ENCODE measurements at regions not wholly inside any gene's neighbourhood (a gene's known extent, or its start where the extent isn't known, plus 50 kb on each side); places are given as distances from the start of the nearest gene placed in this dataset.

GRCh38 chr1:25163986-25164385 is 68.3 kb downstream of the SYF2 start:
- H3K9me3 ChIP-seq (ENCODE audit: low read length) = no peaks in the 10 kb centered on the region

DNA sequence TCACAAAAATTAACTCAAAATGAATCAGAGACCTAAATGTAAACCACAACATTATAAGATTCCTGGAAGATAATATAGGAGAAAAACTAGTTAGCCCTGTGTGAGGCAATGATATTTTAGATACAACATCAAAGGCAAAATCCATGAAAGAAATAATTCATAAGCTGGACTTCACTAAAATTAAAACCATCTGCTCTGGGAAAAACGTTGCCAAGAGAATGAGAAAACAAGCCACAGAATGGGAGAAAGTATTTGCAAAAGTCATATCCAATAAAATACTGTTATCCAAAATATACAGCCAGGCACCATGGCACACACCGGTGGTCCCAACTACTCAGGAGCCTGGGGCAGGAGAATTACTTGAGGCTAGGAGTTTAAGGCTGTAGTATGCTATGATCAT is 70.3 kb downstream of the SYF2 start:
- Histone ChIP-seq H3K79me2 (replicated peaks; ENCODE audit: insufficient read depth, low read length) (no peaks in the 10 kb centered on the region), H3K36me3 (ENCODE audit: insufficient read depth, low read length) (no peaks in the 10 kb centered on the region), H3K27ac (ENCODE audit: low read length) (no peak overlapping the region), H2AFZ (ENCODE audit: low read depth, low read length) (no peak overlapping the region), H3K9me2 (ENCODE audit: insufficient read depth, low read length) (no peaks in the 10 kb centered on the region), H4K20me1 (ENCODE audit: insufficient read depth) (no peaks in the 10 kb centered on the region), H3K27me3 (ENCODE audit: insufficient read depth, low read depth, low read length) (no peaks in the 10 kb centered on the region), H3F3A (ENCODE audit: insufficient read depth, low read length, poor library complexity, severe bottlenecking) (no peaks in the 10 kb centered on the region), H3K9me3 (ENCODE audit: low read length) (no peaks in the 10 kb centered on the region), H3K4me2 (ENCODE audit: low read length) (no peak overlapping the region), H3K9ac (ENCODE audit: low read length) (no peak overlapping the region), H3K4me3 (ENCODE audit: low read length) (no peak overlapping the region)
- TF ChIP-seq CTCF (IDR thresholded peaks at IDR 0.05; ENCODE audit: poor library complexity, severe bottlenecking) = no peak
- no peak for TF ChIP-seq POLR2AphosphoS5 (IDR thresholded peaks at IDR 0.05)
- no peak for TF ChIP-seq TAF1 (IDR thresholded peaks at IDR 0.05; ENCODE audit: low read depth)
- TF ChIP-seq SMC3 (conservative IDR thresholded peaks at IDR 0.05; ENCODE audit: poor library complexity) = no peak
- TF ChIP-seq MXI1 (conservative IDR thresholded peaks at IDR 0.05; ENCODE audit: poor library complexity, severe bottlenecking) = no peak
- no peak for TF ChIP-seq EP300 (conservative IDR thresholded peaks at IDR 0.05; ENCODE audit: poor library complexity, severe bottlenecking)
- TF ChIP-seq EZH2 (IDR thresholded peaks at IDR 0.05; ENCODE audit: borderline replicate concordance, insufficient read depth, low read length, poor library complexity, severe bottlenecking) = no peak
- no peak for TF ChIP-seq RAD21 (conservative IDR thresholded peaks at IDR 0.05)
- TF ChIP-seq, protein P1, sequence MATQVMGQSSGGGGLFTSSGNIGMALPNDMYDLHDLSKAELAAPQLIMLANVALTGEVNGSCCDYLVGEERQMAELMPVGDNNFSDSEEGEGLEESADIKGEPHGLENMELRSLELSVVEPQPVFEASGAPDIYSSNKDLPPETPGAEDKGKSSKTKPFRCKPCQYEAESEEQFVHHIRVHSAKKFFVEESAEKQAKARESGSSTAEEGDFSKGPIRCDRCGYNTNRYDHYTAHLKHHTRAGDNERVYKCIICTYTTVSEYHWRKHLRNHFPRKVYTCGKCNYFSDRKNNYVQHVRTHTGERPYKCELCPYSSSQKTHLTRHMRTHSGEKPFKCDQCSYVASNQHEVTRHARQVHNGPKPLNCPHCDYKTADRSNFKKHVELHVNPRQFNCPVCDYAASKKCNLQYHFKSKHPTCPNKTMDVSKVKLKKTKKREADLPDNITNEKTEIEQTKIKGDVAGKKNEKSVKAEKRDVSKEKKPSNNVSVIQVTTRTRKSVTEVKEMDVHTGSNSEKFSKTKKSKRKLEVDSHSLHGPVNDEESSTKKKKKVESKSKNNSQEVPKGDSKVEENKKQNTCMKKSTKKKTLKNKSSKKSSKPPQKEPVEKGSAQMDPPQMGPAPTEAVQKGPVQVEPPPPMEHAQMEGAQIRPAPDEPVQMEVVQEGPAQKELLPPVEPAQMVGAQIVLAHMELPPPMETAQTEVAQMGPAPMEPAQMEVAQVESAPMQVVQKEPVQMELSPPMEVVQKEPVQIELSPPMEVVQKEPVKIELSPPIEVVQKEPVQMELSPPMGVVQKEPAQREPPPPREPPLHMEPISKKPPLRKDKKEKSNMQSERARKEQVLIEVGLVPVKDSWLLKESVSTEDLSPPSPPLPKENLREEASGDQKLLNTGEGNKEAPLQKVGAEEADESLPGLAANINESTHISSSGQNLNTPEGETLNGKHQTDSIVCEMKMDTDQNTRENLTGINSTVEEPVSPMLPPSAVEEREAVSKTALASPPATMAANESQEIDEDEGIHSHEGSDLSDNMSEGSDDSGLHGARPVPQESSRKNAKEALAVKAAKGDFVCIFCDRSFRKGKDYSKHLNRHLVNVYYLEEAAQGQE (IDR thresholded peaks at IDR 0.05; ENCODE audit: borderline replicate concordance) = no peak

More at GRCh38 chr1:25163986-25164385, 68.3 kb downstream of the SYF2 start:
- no peak overlapping the region for H3K4me2 ChIP-seq (ENCODE audit: low read length)
- H3K9ac ChIP-seq (ENCODE audit: low read length) = no peak overlapping the region
- no peak overlapping the region for H2AFZ ChIP-seq (ENCODE audit: low read depth, low read length)
- H3K9me2 ChIP-seq (ENCODE audit: insufficient read depth, low read length) = no peaks in the 10 kb centered on the region
- no peaks in the 10 kb centered on the region for H3K79me2 ChIP-seq (replicated peaks; ENCODE audit: insufficient read depth, low read length)
- no peak overlapping the region for H3K4me3 ChIP-seq (ENCODE audit: low read length)
- no peak overlapping the region for H3K27ac ChIP-seq (ENCODE audit: low read length)
- TF ChIP-seq MXI1 (conservative IDR thresholded peaks at IDR 0.05; ENCODE audit: poor library complexity, severe bottlenecking) = no peak
- TF ChIP-seq CTCF (IDR thresholded peaks at IDR 0.05; ENCODE audit: poor library complexity, severe bottlenecking) = no peak
- no peak for TF ChIP-seq SMC3 (conservative IDR thresholded peaks at IDR 0.05; ENCODE audit: poor library complexity)
- TF ChIP-seq TAF1 (IDR thresholded peaks at IDR 0.05; ENCODE audit: low read depth) = no peak
- TF ChIP-seq EZH2 (IDR thresholded peaks at IDR 0.05; ENCODE audit: borderline replicate concordance, insufficient read depth, low read length, poor library complexity, severe bottlenecking) = no peak
- no peak for TF ChIP-seq RAD21 (conservative IDR thresholded peaks at IDR 0.05)
- TF ChIP-seq EP300 (conservative IDR thresholded peaks at IDR 0.05; ENCODE audit: poor library complexity, severe bottlenecking) = no peak
- TF ChIP-seq, protein P1 (IDR thresholded peaks at IDR 0.05; ENCODE audit: borderline replicate concordance) = no peak
- TF ChIP-seq POLR2AphosphoS5 (IDR thresholded peaks at IDR 0.05) = no peak
- no peaks in the 10 kb centered on the region for H4K20me1 ChIP-seq (ENCODE audit: insufficient read depth)
- no peaks in the 10 kb centered on the region for H3K27me3 ChIP-seq (ENCODE audit: insufficient read depth, low read depth, low read length)
- no peaks in the 10 kb centered on the region for H3F3A ChIP-seq (ENCODE audit: insufficient read depth, low read length, poor library complexity, severe bottlenecking)
- H3K36me3 ChIP-seq (ENCODE audit: insufficient read depth, low read length) = no peaks in the 10 kb centered on the region
